H1 (cell line): ENCODE measurements at regions not wholly inside any gene's neighbourhood (a gene's known extent, or its start where the extent isn't known, plus 50 kb on each side); places are given as distances from the start of the nearest gene placed in this dataset.

ENCODE experiments used
- CTCF ChIP-seq, 3 experiments: IDR thresholded peaks; 1 replicate in 2 of 3; 2 replicates in 1 of 3; pipeline versions ENCODE4 v1.5.1 to v1.6.1; 2011; ENCODE audit warnings: low read length in 3 of 3, mild to moderate bottlenecking in 3 of 3, inconsistent platforms in 2 of 3, low read depth in 1 of 3, moderate library complexity in 1 of 3; ENCODE audit not compliant: insufficient read depth in 1 of 3; ENCODE audit errors: control extremely low read depth in 1 of 3
- GTF2F1 ChIP-seq: IDR thresholded peaks from 2 replicates; pipeline ENCODE4 v1.6.1; 2012; ENCODE audit warnings: low read depth, low read length, improper control_type of control experiment, borderline replicate concordance
- NRF1 ChIP-seq: IDR thresholded peaks from 2 replicates; pipeline ENCODE4 v1.6.1; 2011; ENCODE audit warnings: mild to moderate bottlenecking, low read depth, low read length, improper control_type of control experiment
- POLR2A ChIP-seq, 2 experiments: IDR thresholded peaks; 1 replicate in 1 of 2; 2 replicates in 1 of 2; pipeline ENCODE4 v1.6.1; 2011; ENCODE audit warnings: low read depth in 2 of 2, low read length in 2 of 2, mild to moderate bottlenecking in 2 of 2; ENCODE audit errors: control extremely low read depth in 1 of 2
- RFX5 ChIP-seq: IDR thresholded peaks from 2 replicates; pipeline ENCODE4 v1.6.1; 2011; ENCODE audit warnings: low read depth, low read length, improper control_type of control experiment, borderline replicate concordance
- RNF2 ChIP-seq: fragments of 200-900, 300-1000 bp; sonication (generic); IDR thresholded peaks from 2 replicates; pipeline ENCODE4 v1.7.1; 2016; ENCODE audit warnings: borderline replicate concordance, low read depth, mild to moderate bottlenecking, antibody characterized with exemption, low read length; ENCODE audit not compliant: poor library complexity, severe bottlenecking; ENCODE audit errors: missing control alignments
- SIX5 ChIP-seq: IDR thresholded peaks from 2 replicates; pipeline ENCODE4 v1.6.1; 2011; ENCODE audit warnings: mild to moderate bottlenecking, low read depth, low read length
- SP1 ChIP-seq: IDR thresholded peaks from 2 replicates; pipeline ENCODE4 v1.6.1; 2011; ENCODE audit warnings: low read depth, low read length
- SP4 ChIP-seq: IDR thresholded peaks from 2 replicates; pipeline ENCODE4 v1.6.1; 2012; ENCODE audit warnings: low read length, inconsistent platforms
- TBP ChIP-seq: IDR thresholded peaks from 2 replicates; pipeline ENCODE4 v1.6.1; 2011; ENCODE audit warnings: low read depth, low read length, improper control_type of control experiment
- YY1 ChIP-seq: IDR thresholded peaks from 2 replicates; pipeline ENCODE4 v1.6.1; 2011; ENCODE audit warnings: low read depth, mild to moderate bottlenecking, low read length
- ZNF274 ChIP-seq: IDR thresholded peaks from 2 replicates; pipeline ENCODE4 v1.7.0; 2012; ENCODE audit warnings: low read length, borderline replicate concordance; ENCODE audit errors: extremely low read depth

DNA sequence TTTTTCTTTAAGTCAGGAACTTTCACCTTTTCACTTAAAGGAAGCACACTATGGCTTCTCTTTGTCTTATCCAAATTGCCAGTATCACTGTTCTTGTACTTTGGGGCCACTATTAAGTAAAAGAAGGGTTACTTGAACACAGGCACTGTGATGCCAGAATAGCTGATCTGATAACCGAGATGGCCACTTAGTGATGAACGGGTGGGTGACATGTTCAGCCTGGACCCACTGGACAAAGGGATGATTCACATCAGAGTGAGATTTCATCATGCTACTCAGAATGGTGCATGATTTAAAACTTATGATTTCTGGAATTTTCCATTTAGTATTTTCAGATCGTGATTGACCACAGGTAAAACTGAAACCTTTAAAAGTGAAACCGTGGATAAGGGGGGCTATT is 252.6 kb downstream of the KLF13 start:
- no peak for TF ChIP-seq CTCF (IDR thresholded peaks at IDR 0.05; ENCODE audit: control extremely low read depth in 1 of 3, insufficient read depth in 1 of 3, low read depth in 1 of 3, low read length in 3 of 3)
- no peak for TF ChIP-seq RNF2
- no peak for TF ChIP-seq ZNF274
- no peak for TF ChIP-seq POLR2A (IDR thresholded peaks at IDR 0.05; ENCODE audit: control extremely low read depth in 1 of 2, low read depth in 2 of 2, low read length in 2 of 2)
- TF ChIP-seq NRF1, result no peak
- TF ChIP-seq SP1, result no peak
- TF ChIP-seq TBP, result no peak
- TF ChIP-seq SIX5, result no peak
- TF ChIP-seq SP4, result no peak
- TF ChIP-seq YY1, result no peak
- no peak for TF ChIP-seq GTF2F1
- TF ChIP-seq RFX5, result no peak
